ENCODE measurements at regions not wholly inside any gene's neighbourhood (a gene's known extent, or its start where the extent isn't known, plus 50 kb on each side); places are given as distances from the start of the nearest gene placed in this dataset.

- DNase-seq (ENCODE audit: low spot score) = no peak
- intact Hi-C loops (cut with DNase I) = no loop called here
Observed at GRCh38 chr22:48098921-48099245, 1336.4 kb downstream of the TBC1D22A start.

- intact Hi-C loops (cut with DNase I) = no loop called here
- DNase-seq (ENCODE audit: low spot score) = no peak
Observed at GRCh38 chr22:48098243-48098920, 1335.9 kb downstream of the TBC1D22A start.

- no peak for DNase-seq (ENCODE audit: low spot score)
- intact Hi-C loops (cut with DNase I) = no loop called here
Observed at GRCh38 chr22:48097723-48098122, 1335.3 kb downstream of the TBC1D22A start.

GRCh38 chr22:48096851-48097665 is 1334.6 kb downstream of the TBC1D22A start:
- intact Hi-C loops (cut with DNase I) = no loop called here
- DNase-seq (ENCODE audit: low spot score) = no peak

- no peak for DNase-seq (ENCODE audit: low spot score)
- intact Hi-C loops (cut with DNase I) = no loop called here
Observed at GRCh38 chr22:48096411-48096810, 1334.0 kb downstream of the TBC1D22A start.

- no peak for DNase-seq (ENCODE audit: low spot score)
- intact Hi-C loops (cut with DNase I) = no loop called here
Observed at GRCh38 chr22:48093981-48094380, 1331.5 kb downstream of the TBC1D22A start.

- intact Hi-C loops (cut with DNase I) = no loop called here
Observed at GRCh38 chr22:48092866-48093265, 1330.4 kb downstream of the TBC1D22A start.

GRCh38 chr22:48091656-48092223 is 1329.3 kb downstream of the TBC1D22A start:
- intact Hi-C loops (cut with DNase I) = no loop called here
- peak; percentile 32 for DNase-seq (ENCODE audit: low spot score)

More at GRCh38 chr22:48092866-48093265, 1330.4 kb downstream of the TBC1D22A start:
- DNase-seq (ENCODE audit: low spot score) = no peak

GRCh38 chr22:48091060-48091650 is 1328.7 kb downstream of the TBC1D22A start:
- intact Hi-C loops (cut with DNase I) = no loop called here
- DNase-seq (ENCODE audit: low spot score) = peak; percentile 24

GRCh38 chr22:48090332-48090672 is 1327.9 kb downstream of the TBC1D22A start:
- DNase-seq (ENCODE audit: low spot score) = no peak
- intact Hi-C loops (cut with DNase I) = no loop called here

- intact Hi-C loops (cut with DNase I) = no loop called here
- DNase-seq (ENCODE audit: low spot score) = peak; percentile 90
Observed at GRCh38 chr22:48089601-48090331, 1327.3 kb downstream of the TBC1D22A start.

- intact Hi-C loops (cut with DNase I) = no loop called here
- DNase-seq (ENCODE audit: low spot score) = no peak
Observed at GRCh38 chr22:48088926-48089536, 1326.6 kb downstream of the TBC1D22A start.

- no peak for DNase-seq (ENCODE audit: low spot score)
Observed at GRCh38 chr22:48088251-48088650, 1325.8 kb downstream of the TBC1D22A start.

GRCh38 chr22:48085901-48086645 is 1323.6 kb downstream of the TBC1D22A start:
- intact Hi-C loops (cut with DNase I) = no loop called here
- no peak for DNase-seq (ENCODE audit: low spot score)

More at GRCh38 chr22:48088251-48088650, 1325.8 kb downstream of the TBC1D22A start:
- intact Hi-C loops (cut with DNase I) = no loop called here

- peak; percentile 44 for DNase-seq (ENCODE audit: low spot score)
Observed at GRCh38 chr22:48084729-48085050, 1322.2 kb downstream of the TBC1D22A start.

GRCh38 chr22:48084041-48084728 is 1321.7 kb downstream of the TBC1D22A start:
- intact Hi-C loops (cut with DNase I) = no loop called here
- DNase-seq (ENCODE audit: low spot score) = peak; percentile 72

More at GRCh38 chr22:48084729-48085050, 1322.2 kb downstream of the TBC1D22A start:
- intact Hi-C loops (cut with DNase I) = no loop called here

GRCh38 chr22:48083502-48083901 is 1321.1 kb downstream of the TBC1D22A start:
- DNase-seq (ENCODE audit: low spot score) = peak; percentile 49
- intact Hi-C loops (cut with DNase I) = no loop called here

GRCh38 chr22:48082284-48082683 is 1319.8 kb downstream of the TBC1D22A start:
- peak; percentile 37 for DNase-seq (ENCODE audit: low spot score)
- intact Hi-C loops (cut with DNase I) = no loop called here
